Non-pigmented ciliary epithelial cell (primary cell): ENCODE measurements at regions not wholly inside any gene's neighbourhood (a gene's known extent, or its start where the extent isn't known, plus 50 kb on each side); places are given as distances from the start of the nearest gene placed in this dataset.
"Not testable (repeated sequence)": the region's sequence is repeated elsewhere in the genome, so short reads cannot be mapped to it uniquely, and the experiment has no call there.

Source experiments
- DNase-seq: peaks from one replicate; pipeline ENCODE4 v3.0.0-alpha.2; 2010; ENCODE audit warnings: low read depth

GRCh38 chr5:122209601-122210000 is 80.3 kb downstream of the ZNF474 start:
- not testable (repeated sequence) for DNase-seq

- DNase-seq, result no peak
These were observed 89.4 kb downstream of the ZNF474 start for GRCh38 chr5:122218778-122219177.

DNA sequence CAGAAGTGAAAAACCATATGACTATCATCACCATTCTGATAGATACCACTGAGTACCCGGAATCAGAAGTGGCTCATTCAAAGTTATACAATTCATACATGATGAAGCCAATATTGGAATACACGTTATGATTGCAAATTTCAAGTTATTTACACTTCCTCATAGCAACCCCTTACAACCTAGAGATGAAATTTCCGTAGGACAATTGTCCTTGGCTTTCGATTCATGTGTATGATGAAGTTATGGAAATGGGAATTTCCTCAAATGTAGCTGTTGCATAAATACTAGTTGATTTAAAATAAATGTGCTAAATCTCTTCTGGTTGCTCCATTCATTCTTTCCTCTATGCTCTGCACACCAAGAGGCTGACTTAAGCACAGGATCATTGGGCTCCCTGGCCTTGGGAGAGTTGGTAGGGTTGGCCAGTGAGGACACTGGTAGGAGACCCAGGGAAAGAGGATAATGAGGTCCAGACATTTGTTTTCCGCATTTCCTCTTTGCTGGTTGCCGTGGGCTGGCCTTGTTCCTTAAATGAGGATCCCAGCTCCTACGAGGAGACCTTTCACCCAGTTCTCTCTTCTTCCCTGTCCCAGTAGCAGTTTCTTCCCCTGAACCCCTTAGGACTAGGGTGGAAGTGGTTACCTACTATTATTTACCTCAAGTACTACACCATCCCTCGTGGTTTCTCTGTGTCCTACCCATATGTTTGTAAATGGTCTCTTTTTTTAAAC is 90.3 kb downstream of the ZNF474 start:
- no peak for DNase-seq

GRCh38 chr5:122220511-122220910 is 91.2 kb downstream of the ZNF474 start:
- DNase-seq, result no peak

- DNase-seq, result no peak
These were observed 90.2 kb upstream of the SNCAIP start for GRCh38 chr5:122221857-122222256.

DNA sequence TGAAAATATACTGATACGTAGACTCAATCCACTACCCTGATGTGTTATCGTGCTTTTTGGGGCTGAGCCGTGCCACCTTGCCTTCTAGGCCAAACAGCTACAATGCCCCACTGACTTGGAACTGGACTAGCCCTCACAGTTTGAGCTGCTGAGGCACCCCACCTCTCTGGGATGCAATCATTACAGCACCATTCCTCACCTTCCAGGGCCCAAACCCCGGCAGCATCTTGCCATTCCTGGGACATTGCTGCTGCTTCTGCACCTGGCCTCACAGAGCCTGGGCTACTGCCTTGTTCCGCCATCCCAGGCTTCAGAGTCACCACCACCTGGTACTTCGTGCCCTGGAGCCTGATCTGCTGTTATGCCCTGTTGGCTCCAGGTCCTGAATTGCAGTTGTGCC is 89.5 kb upstream of the SNCAIP start:
- DNase-seq, result no peak

GRCh38 chr5:122228728-122229392 is 83.2 kb upstream of the SNCAIP start:
- no peak for DNase-seq

DNA sequence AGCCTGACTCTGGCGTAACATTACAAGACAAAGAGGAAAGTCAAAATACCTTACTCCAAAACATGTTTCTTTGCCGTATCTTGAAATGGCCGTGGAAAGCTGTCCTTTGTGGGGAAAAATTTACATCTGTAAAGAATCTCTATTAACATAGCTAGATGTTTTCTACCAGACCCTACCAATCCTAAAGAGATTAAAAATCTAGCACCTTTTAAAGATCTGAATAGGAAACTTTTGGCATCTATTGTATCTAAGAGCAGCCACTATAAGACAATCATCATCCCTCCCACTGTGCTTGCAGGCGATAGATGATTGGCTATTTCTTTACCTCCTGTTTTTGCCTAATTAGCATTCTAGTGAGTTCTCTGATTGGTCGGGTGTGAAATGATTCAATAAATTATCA is 82.5 kb upstream of the SNCAIP start:
- DNase-seq, result no peak

GRCh38 chr5:122236270-122237040 is 75.6 kb upstream of the SNCAIP start:
- DNase-seq, result no peak

GRCh38 chr5:122237906-122238305 is 74.1 kb upstream of the SNCAIP start:
- no peak for DNase-seq

- no peak for DNase-seq
These were observed 59.7 kb upstream of the SNCAIP start for GRCh38 chr5:122252319-122252718.

- no peak for DNase-seq
These were observed 58.2 kb upstream of the SNCAIP start for GRCh38 chr5:122253794-122254193.

- no peak for DNase-seq
These were observed 55.6 kb upstream of the SNCAIP start for GRCh38 chr5:122256388-122256787.

- DNase-seq, result no peak
These were observed 55.0 kb upstream of the SNCAIP start for GRCh38 chr5:122257000-122257399.

- no peak for DNase-seq
These were observed 53.8 kb upstream of the SNCAIP start for GRCh38 chr5:122258241-122258640.

DNA sequence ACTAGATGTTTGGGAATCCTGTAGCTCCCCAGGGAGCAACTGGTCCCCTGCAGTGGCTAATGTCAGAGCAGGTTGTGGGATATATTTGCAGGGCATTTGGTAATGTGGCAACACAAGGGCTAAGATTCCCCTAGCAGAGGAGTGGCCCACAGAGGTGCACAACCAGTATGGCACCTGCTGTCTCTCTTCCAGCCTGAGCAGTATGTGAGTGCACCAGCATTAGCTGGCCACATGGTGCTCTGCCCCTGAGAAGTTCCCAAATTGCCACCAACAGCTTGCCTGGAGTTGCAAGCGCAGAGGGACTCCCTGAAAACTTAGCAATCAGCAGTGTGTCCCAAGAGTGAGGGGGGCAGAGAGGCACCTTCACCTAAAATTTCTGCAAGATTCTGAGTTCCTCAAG is 53.2 kb upstream of the SNCAIP start:
- DNase-seq, result no peak

GRCh38 chr5:122259995-122260394 is 52.0 kb upstream of the SNCAIP start:
- DNase-seq, result peak; percentile 76

DNA sequence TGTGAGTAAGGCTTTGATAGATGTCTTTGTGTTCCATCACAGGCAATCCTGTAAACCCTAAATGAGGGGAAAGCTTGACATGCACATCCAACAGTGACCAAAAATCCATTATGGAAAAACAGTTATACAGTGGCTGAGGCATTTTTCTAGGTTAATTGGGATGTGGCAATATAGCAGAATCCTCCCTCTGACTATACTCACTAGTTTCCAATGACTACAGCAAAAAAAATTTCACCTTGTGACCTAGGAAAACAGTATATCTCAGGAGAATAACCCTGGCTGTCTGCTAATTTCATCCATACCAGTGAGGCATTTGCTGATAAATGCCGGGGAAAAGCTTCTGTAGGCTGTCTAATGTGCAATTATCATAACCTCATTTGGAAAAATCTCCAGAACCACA is 49.9 kb upstream of the SNCAIP start:
- DNase-seq, result peak; percentile 9
